Astrocyte (in vitro differentiated cells and primary cell): ENCODE measurements at regions not wholly inside any gene's neighbourhood (a gene's known extent, or its start where the extent isn't known, plus 50 kb on each side); places are given as distances from the start of the nearest gene placed in this dataset.
"Not testable (repeated sequence)": the region's sequence is repeated elsewhere in the genome, so short reads cannot be mapped to it uniquely, and the experiment has no call there.

Experiments used
- DNase-seq: peaks from one replicate; pipeline ENCODE4 v3.0.0-alpha.2; 2010; ENCODE audit warnings: low read depth
- FAIRE-seq: peaks from 2 replicates; lab custom pipeline; 2011; peaks lifted over from hg19 to GRCh38; lab: Jason Lieb, UNC
- H2AFZ ChIP-seq: 2 replicates; pipeline ENCODE4 v1.6.0; 2012; ENCODE audit warnings: low read depth, low read length, inconsistent platforms
- H3K27ac ChIP-seq: 2 replicates; pipeline ENCODE4 v1.5.1; 2011; ENCODE audit warnings: low read depth, low read length, inconsistent platforms
- H3K27me3 ChIP-seq: 2 replicates; pipeline ENCODE4 v1.6.0; 2011; ENCODE audit warnings: low read length, inconsistent platforms; ENCODE audit not compliant: insufficient read depth
- H3K36me3 ChIP-seq: 2 replicates; pipeline ENCODE4 v1.5.1; 2011; ENCODE audit warnings: low read length, inconsistent platforms; ENCODE audit not compliant: insufficient read depth
- H3K4me1 ChIP-seq: 2 replicates; pipeline ENCODE4 v1.5.1; 2011; ENCODE audit warnings: low read length, inconsistent platforms; ENCODE audit not compliant: insufficient read depth
- H3K4me2 ChIP-seq: 2 replicates; pipeline ENCODE4 v1.6.0; 2012; ENCODE audit warnings: low read length, inconsistent platforms
- H3K4me3 ChIP-seq: 2 replicates; pipeline ENCODE4 v1.5.1; 2011; ENCODE audit warnings: low read depth, mild to moderate bottlenecking, low read length, inconsistent platforms; ENCODE audit not compliant: insufficient read depth
- H3K79me2 ChIP-seq: 2 replicates; pipeline ENCODE4 v1.6.0; 2012; ENCODE audit warnings: mild to moderate bottlenecking, low read length, inconsistent platforms; ENCODE audit not compliant: insufficient read depth
- H3K9ac ChIP-seq: 2 replicates; pipeline ENCODE4 v1.6.0; 2012; ENCODE audit warnings: mild to moderate bottlenecking, low read length, inconsistent platforms
- H3K9me3 ChIP-seq: 2 replicates; pipeline ENCODE4 v1.5.1; 2012; ENCODE audit warnings: low read depth, mild to moderate bottlenecking, low read length, inconsistent platforms; ENCODE audit not compliant: insufficient read depth
- H4K20me1 ChIP-seq: 2 replicates; pipeline ENCODE4 v1.6.0; 2012; ENCODE audit warnings: low read length, inconsistent platforms; ENCODE audit not compliant: insufficient read depth
- H3K27ac Mint-ChIP-seq: one replicate; pipeline ENCODE4 v1.8.0; 2021; ENCODE audit warnings: mild to moderate bottlenecking, mixed read lengths; ENCODE audit not compliant: unreplicated experiment
- H3K27me3 Mint-ChIP-seq: one replicate; pipeline ENCODE4 v1.8.0; 2021; ENCODE audit warnings: low read depth, mixed read lengths; ENCODE audit not compliant: unreplicated experiment
- H3K36me3 Mint-ChIP-seq: one replicate; pipeline ENCODE4 v1.8.0; 2021; ENCODE audit warnings: low read depth, mixed read lengths; ENCODE audit not compliant: unreplicated experiment
- H3K4me1 Mint-ChIP-seq: one replicate; pipeline ENCODE4 v1.8.0; 2021; ENCODE audit warnings: low read depth, mixed read lengths; ENCODE audit not compliant: unreplicated experiment
- H3K4me3 Mint-ChIP-seq: one replicate; pipeline ENCODE4 v1.8.0; 2021; ENCODE audit warnings: mild to moderate bottlenecking, moderate library complexity, mixed read lengths; ENCODE audit not compliant: unreplicated experiment
- H3K9me3 Mint-ChIP-seq: one replicate; pipeline ENCODE4 v1.8.0; 2021; ENCODE audit warnings: mild to moderate bottlenecking, mixed read lengths; ENCODE audit not compliant: unreplicated experiment
- EZH2 ChIP-seq: IDR thresholded peaks from 2 replicates; pipeline ENCODE4 v1.6.1; 2012; ENCODE audit warnings: mild to moderate bottlenecking, low read length, inconsistent platforms; ENCODE audit not compliant: insufficient read depth
- TF ChIP-seq, protein P1 (sequence below): IDR thresholded peaks from 2 replicates; pipeline ENCODE4 v1.5.1; 2011; ENCODE audit warnings: low read depth, mild to moderate bottlenecking, inconsistent platforms, low read length, moderate library complexity; ENCODE audit not compliant: insufficient read depth

DNA sequence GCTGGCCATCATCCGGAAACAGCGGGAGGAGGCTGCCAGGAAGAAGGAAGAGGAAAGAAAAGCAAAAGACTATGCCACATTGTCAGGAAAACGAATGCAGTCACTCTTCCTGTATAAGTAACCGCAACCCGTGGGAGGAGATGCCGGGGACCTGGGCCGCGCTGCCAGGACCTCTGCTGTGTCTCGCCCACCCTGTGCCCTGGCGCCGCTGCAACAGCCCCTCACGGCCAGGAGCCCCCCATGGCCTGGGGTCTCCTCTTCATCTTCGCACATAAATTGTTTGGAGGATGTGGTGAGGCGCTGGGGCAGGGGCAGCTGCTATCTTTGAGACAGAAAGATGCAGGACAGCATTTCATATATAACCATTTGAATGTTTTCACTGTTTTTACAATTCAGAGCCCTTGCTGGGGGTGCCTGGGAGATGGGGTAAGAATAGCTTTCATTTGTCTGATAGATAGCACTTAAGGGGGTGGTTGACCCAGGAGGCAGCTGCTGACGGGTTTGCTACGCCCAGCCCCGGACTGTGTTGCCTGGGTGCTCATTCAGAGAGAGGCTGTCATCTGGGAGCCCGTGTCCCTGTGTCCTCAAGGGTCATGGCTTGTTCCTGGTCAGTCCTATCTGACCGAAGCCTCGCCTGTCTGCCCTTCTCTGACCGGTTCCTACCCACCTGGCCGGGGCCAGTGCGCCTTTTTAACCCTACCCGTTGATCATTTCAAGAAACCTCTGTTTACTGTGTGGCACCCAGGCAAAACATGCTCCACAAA, 1067.7 kb upstream of the COX7C start:
- H3K4me1 Mint-ChIP-seq = no peaks in the 10 kb centered on the region
- no peak overlapping the region for H3K4me3 Mint-ChIP-seq
- FAIRE-seq = no peak
- H3K9ac ChIP-seq = no peak overlapping the region
- H3K27ac Mint-ChIP-seq = no peak overlapping the region
- TF ChIP-seq EZH2 = no peak
- TF ChIP-seq, protein P1, sequence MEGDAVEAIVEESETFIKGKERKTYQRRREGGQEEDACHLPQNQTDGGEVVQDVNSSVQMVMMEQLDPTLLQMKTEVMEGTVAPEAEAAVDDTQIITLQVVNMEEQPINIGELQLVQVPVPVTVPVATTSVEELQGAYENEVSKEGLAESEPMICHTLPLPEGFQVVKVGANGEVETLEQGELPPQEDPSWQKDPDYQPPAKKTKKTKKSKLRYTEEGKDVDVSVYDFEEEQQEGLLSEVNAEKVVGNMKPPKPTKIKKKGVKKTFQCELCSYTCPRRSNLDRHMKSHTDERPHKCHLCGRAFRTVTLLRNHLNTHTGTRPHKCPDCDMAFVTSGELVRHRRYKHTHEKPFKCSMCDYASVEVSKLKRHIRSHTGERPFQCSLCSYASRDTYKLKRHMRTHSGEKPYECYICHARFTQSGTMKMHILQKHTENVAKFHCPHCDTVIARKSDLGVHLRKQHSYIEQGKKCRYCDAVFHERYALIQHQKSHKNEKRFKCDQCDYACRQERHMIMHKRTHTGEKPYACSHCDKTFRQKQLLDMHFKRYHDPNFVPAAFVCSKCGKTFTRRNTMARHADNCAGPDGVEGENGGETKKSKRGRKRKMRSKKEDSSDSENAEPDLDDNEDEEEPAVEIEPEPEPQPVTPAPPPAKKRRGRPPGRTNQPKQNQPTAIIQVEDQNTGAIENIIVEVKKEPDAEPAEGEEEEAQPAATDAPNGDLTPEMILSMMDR = no peak
- H3K27me3 Mint-ChIP-seq = no peaks in the 10 kb centered on the region
- H3K9me3 ChIP-seq = peaks cover 3% of the 10 kb centered on the region
- no peaks in the 10 kb centered on the region for H3K4me1 ChIP-seq
- no peak overlapping the region for H3K4me2 ChIP-seq
- H3K27me3 ChIP-seq = no peaks in the 10 kb centered on the region
- no peak overlapping the region for H2AFZ ChIP-seq
- H3K36me3 ChIP-seq = no peaks in the 10 kb centered on the region
- H3K36me3 Mint-ChIP-seq = peaks cover 2% of the 10 kb centered on the region
- no peak overlapping the region for H3K4me3 ChIP-seq
- no peaks in the 10 kb centered on the region for H3K79me2 ChIP-seq
- H3K9me3 Mint-ChIP-seq = peaks cover 4% of the 10 kb centered on the region
- H3K27ac ChIP-seq = no peak overlapping the region
- DNase-seq = no peak
- H4K20me1 ChIP-seq = no peaks in the 10 kb centered on the region

DNA sequence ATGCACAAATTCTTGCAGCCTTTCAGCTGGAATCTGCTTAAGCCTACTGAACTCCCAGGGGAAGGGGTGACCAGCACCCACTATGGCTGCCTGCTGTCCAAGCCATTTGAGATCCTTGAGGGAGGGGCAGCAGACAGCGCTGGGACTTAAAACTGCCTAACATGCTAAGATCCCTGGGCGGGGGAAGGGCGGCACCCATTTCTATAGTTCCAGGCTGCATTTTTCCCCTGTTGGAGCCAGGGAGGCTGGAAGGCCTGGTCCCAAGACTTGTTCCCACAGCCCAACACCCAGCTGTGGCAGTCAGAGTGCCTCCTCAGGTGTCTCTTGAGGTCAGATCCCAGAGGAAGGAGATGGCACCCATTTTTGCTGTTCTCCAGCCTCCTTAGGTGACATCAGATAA, 1061.3 kb upstream of the COX7C start:
- Histone ChIP-seq H3K36me3 (no peaks in the 10 kb centered on the region), H2AFZ (no peak overlapping the region), H3K4me2 (no peak overlapping the region), H3K79me2 (no peaks in the 10 kb centered on the region), H3K4me3 (no peak overlapping the region), H4K20me1 (no peaks in the 10 kb centered on the region), H3K9ac (no peak overlapping the region), H3K4me1 (no peaks in the 10 kb centered on the region), H3K9me3 (peaks cover 6% of the 10 kb centered on the region), H3K27me3 (no peaks in the 10 kb centered on the region), H3K27ac (no peak overlapping the region)
- Mint-ChIP-seq H3K9me3 (no peaks in the 10 kb centered on the region), H3K27me3 (no peaks in the 10 kb centered on the region), H3K36me3 (peaks cover 2% of the 10 kb centered on the region), H3K4me1 (no peaks in the 10 kb centered on the region), H3K4me3 (no peak overlapping the region), H3K27ac (no peak overlapping the region)
- DNase-seq (no peak), FAIRE-seq (no peak)
- TF ChIP-seq EZH2 = no peak
- TF ChIP-seq, protein P1 = no peak

DNA sequence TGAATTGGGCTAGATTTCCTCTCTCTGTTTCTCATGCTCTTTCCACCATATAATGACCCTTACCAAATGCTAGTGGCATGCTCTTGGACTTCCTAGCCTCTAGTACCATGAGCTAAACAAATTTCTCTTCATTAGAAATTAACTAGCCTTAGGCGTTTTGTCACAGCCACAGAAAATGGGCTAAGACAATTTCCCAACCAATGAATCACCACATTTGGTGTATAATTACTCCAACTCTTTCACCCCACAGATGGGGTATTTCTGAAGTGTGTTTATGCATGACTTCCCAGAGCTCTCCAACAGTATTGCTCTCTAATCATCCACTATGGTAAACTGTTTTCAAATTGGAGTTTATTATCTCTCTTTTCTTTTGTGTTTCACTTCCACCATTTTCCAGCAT, 1041.1 kb upstream of the COX7C start:
- H3K27ac Mint-ChIP-seq = no peak overlapping the region
- no peak overlapping the region for H3K4me3 ChIP-seq
- H3K9me3 ChIP-seq = no peaks in the 10 kb centered on the region
- no peaks in the 10 kb centered on the region for H3K27me3 Mint-ChIP-seq
- no peaks in the 10 kb centered on the region for H3K4me1 Mint-ChIP-seq
- no peaks in the 10 kb centered on the region for H3K79me2 ChIP-seq
- no peak overlapping the region for H3K4me3 Mint-ChIP-seq
- no peak overlapping the region for H2AFZ ChIP-seq
- no peak overlapping the region for H3K27ac ChIP-seq
- no peak overlapping the region for H3K9ac ChIP-seq
- no peaks in the 10 kb centered on the region for H3K36me3 Mint-ChIP-seq
- H3K9me3 Mint-ChIP-seq = no peaks in the 10 kb centered on the region
- no peaks in the 10 kb centered on the region for H3K36me3 ChIP-seq
- no peaks in the 10 kb centered on the region for H3K4me1 ChIP-seq
- no peak for TF ChIP-seq EZH2
- TF ChIP-seq, protein P1 = no peak
- H3K4me2 ChIP-seq = no peak overlapping the region
- H4K20me1 ChIP-seq = no peaks in the 10 kb centered on the region
- no peaks in the 10 kb centered on the region for H3K27me3 ChIP-seq
- DNase-seq (no peak), FAIRE-seq (no peak)

DNA sequence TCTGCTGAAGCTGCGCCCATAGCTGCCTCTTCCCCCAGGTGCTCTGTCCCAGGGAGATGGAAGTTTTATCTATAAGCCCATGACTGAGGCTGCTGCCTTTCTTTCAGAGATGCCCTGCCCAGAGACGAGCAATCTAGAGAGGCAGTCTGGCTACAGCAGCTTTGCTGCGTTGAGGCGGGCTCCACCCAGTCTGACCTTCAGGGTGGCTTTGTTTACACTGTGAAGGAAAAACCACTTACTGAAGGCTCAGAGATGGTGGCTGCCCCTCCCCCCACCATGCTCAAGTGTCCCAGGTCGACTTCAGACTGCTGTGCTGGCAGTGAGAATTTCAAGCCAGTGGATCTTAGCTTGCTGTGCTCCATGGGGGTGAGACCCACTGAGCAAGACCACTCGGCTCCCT, 1029.9 kb upstream of the COX7C start:
- not testable (repeated sequence) for H3K9ac ChIP-seq, H3K36me3 ChIP-seq, H4K20me1 ChIP-seq, H3K4me3 ChIP-seq, H3K27ac ChIP-seq, H3K36me3 Mint-ChIP-seq, DNase-seq, H3K4me3 Mint-ChIP-seq, H3K4me1 ChIP-seq, H2AFZ ChIP-seq, H3K4me1 Mint-ChIP-seq, H3K27me3 ChIP-seq, H3K79me2 ChIP-seq, FAIRE-seq, H3K27me3 Mint-ChIP-seq, H3K9me3 ChIP-seq, H3K4me2 ChIP-seq, H3K27ac Mint-ChIP-seq
- H3K9me3 Mint-ChIP-seq = peaks cover 22% of the 10 kb centered on the region
